K562 (cell line): ENCODE measurements at regions not wholly inside any gene's neighbourhood (a gene's known extent, or its start where the extent isn't known, plus 50 kb on each side); places are given as distances from the start of the nearest gene placed in this dataset.

Experiments used
- ATAC-seq: fragments of 200-7000 bp; cut with Tn5 transposase; 3 replicates; pipeline ENCODE4 v1.9.1; 2020; ENCODE audit warnings: moderate library complexity
- BruUV-seq: library from RNA; stranded (reverse); fragments of 400-500 nt; replicated peaks from 2 replicates; lab custom pipeline; 2021; lab: Mats Ljungman, UMichigan
- CTCF ChIA-PET: fragments of 300-600 bp; formaldehyde crosslinking; extraction: SDS; loops from one replicate; lab custom pipeline; 2021; ENCODE audit warnings: low intra/inter-chr PET ratio; lab: Yijun Ruan, JAX
- POLR2A ChIA-PET: fragments of 300-600, 350-650 bp; sonication (Branson Sonifier 250); formaldehyde crosslinking; extraction: SDS; loops from one replicate; lab custom pipeline; 2021; ENCODE audit warnings: antibody characterized with exemption, inconsistent platforms; lab: Yijun Ruan, JAX
- DNase-seq, 4 experiments: peaks; one replicate each; pipeline versions ENCODE4 v3.0.0 to v3.0.0-alpha.2; 2011 to 2018; ENCODE audit warnings: low spot score in 3 of 4, mixed read lengths in 3 of 4; ENCODE audit errors: extremely low read depth in 1 of 4
- FAIRE-seq: peaks from 2 replicates; lab custom pipeline; 2011; peaks lifted over from hg19 to GRCh38; lab: Jason Lieb, UNC
- H2AFZ ChIP-seq: 2 replicates; pipeline ENCODE4 v1.6.0; 2011; ENCODE audit warnings: low read depth, low read length, control low read depth, inconsistent platforms
- H3K27ac ChIP-seq: fragments of 200-600 bp; 3 replicates; pipeline ENCODE4 v1.8.0; 2011; ENCODE audit warnings: low read depth, mild to moderate bottlenecking, control low read depth, inconsistent platforms, low read length, moderate library complexity, mixed read lengths; ENCODE audit errors: extremely low read depth
- H3K27me3 ChIP-seq, 2 experiments: fragments of 300-600 bp in 1 of 2; 2 replicates in 1 of 2; 3 replicates in 1 of 2; pipeline versions ENCODE4 v1.6.0 to v1.8.0; 2011; ENCODE audit warnings: inconsistent platforms in 2 of 2, low read length in 2 of 2, mild to moderate bottlenecking in 1 of 2, mixed read lengths in 1 of 2, moderate library complexity in 1 of 2; ENCODE audit not compliant: control insufficient read depth in 2 of 2, insufficient read depth in 2 of 2
- H3K36me3 ChIP-seq: fragments of 300-600 bp; 3 replicates; pipeline ENCODE4 v1.8.0; 2011; ENCODE audit warnings: mild to moderate bottlenecking, low read length, inconsistent platforms; ENCODE audit not compliant: control insufficient read depth, insufficient read depth
- H3K4me1 ChIP-seq, 2 experiments: fragments of 200-600 bp in 1 of 2; replicated peaks in 1 of 2; 2 replicates in 1 of 2; 3 replicates in 1 of 2; pipeline versions ENCODE4 v1.5.1 to v1.8.0; 2011; ENCODE audit warnings: inconsistent platforms in 2 of 2, low read length in 2 of 2, mild to moderate bottlenecking in 1 of 2, mixed read lengths in 1 of 2, moderate library complexity in 1 of 2; ENCODE audit not compliant: control insufficient read depth in 2 of 2, insufficient read depth in 2 of 2
- H3K4me2 ChIP-seq: 2 replicates; pipeline ENCODE4 v1.6.1; 2011; ENCODE audit warnings: low read length, control low read depth, inconsistent platforms, mixed read lengths; ENCODE audit not compliant: insufficient read depth
- H3K4me3 ChIP-seq: fragments of 200-600 bp; sonication (generic), shearing (Covaris generic); 2 replicates; pipeline ENCODE4 v1.5.1; 2016; ENCODE audit warnings: control low read depth, inconsistent platforms
- H3K79me2 ChIP-seq: fragments of 200-600 bp; 3 replicates; pipeline ENCODE4 v1.8.0; 2011; ENCODE audit warnings: low read length, inconsistent platforms; ENCODE audit not compliant: control insufficient read depth, insufficient read depth
- H3K9ac ChIP-seq, 2 experiments: 2 replicates each; pipeline versions ENCODE4 v1.6.0 to v1.6.1; 2011; ENCODE audit warnings: low read depth in 2 of 2, low read length in 2 of 2, control low read depth in 1 of 2, inconsistent platforms in 1 of 2, mild to moderate bottlenecking in 1 of 2, mixed read lengths in 1 of 2; ENCODE audit not compliant: insufficient read depth in 1 of 2
- H3K9me1 ChIP-seq: one replicate; pipeline ENCODE4 v1.6.0; 2011; ENCODE audit warnings: inconsistent platforms, mild to moderate bottlenecking, low read length, moderate library complexity; ENCODE audit not compliant: control insufficient read depth, insufficient read depth
- H3K9me3 ChIP-seq: replicated peaks from 2 replicates; pipeline ENCODE4 v1.5.1; 2011; ENCODE audit warnings: low read depth, low read length, inconsistent platforms; ENCODE audit not compliant: control insufficient read depth, insufficient read depth
- H4K20me1 ChIP-seq: replicated peaks from 2 replicates; pipeline ENCODE4 v1.6.1; 2011; ENCODE audit warnings: low read length, inconsistent platforms, mixed read lengths; ENCODE audit not compliant: control insufficient read depth, insufficient read depth
- CCAR2 ChIP-seq: fragments of 200-400 bp; formaldehyde crosslinking; IDR thresholded peaks from 2 replicates; pipeline ENCODE4 v1.6.1; 2017; ENCODE audit warnings: mild to moderate bottlenecking, low read depth, low read length
- ETV5 ChIP-seq: sonication (generic); formaldehyde crosslinking; IDR thresholded peaks from 2 replicates; pipeline ENCODE4 v1.4.0; 2020; ENCODE audit warnings: low read depth, mild to moderate bottlenecking, missing genetic modification reagents
- HSF4 ChIP-seq: fragments of 250-450 bp; sonication (Bioruptor Pico); IDR thresholded peaks from 2 replicates; pipeline ENCODE4 v2.1.2; 2022; ENCODE audit warnings: mild to moderate bottlenecking, moderate library complexity, borderline replicate concordance
- MCM7 ChIP-seq, 2 experiments: fragments of 450-650 bp; IDR thresholded peaks; 2 replicates each; pipeline ENCODE4 v1.6.1; 2016 to 2018
- RBBP5 ChIP-seq: fragments of 200-600 bp; sonication (generic); IDR thresholded peaks from 2 replicates; pipeline ENCODE4 v1.6.1; 2012; ENCODE audit warnings: borderline replicate concordance, mild to moderate bottlenecking, low read length, control low read depth, inconsistent platforms; ENCODE audit not compliant: insufficient read depth, poor library complexity, severe bottlenecking
- ZZZ3 ChIP-seq: fragments of 450-650 bp; IDR thresholded peaks from 2 replicates; pipeline ENCODE4 v1.6.1; 2016; ENCODE audit warnings: antibody characterized with exemption, mild to moderate bottlenecking, moderate library complexity
- in situ Hi-C: fragments of 300-500 bp; cut with MboI; formaldehyde crosslinking; loops from 4 replicates; pipeline ENCODE4 v1.15.0; 2018; ENCODE audit warnings: inconsistent platforms, mixed read lengths
- intact Hi-C: fragments of 100-400 bp; cut with micrococcal nuclease; formaldehyde crosslinking; loops from 2 replicates; pipeline ENCODE4 v1.14.2; 2022
- TF ChIP-seq, protein P1 (sequence below): IDR thresholded peaks from 3 replicates; pipeline ENCODE4 v1.6.1; 2011; ENCODE audit warnings: borderline replicate concordance, mild to moderate bottlenecking, moderate library complexity; ENCODE audit not compliant: insufficient read length; ENCODE audit errors: extremely low read depth

GRCh38 chr13:73228546-73228945 is 169.7 kb downstream of the KLF5 start:
- in situ Hi-C loops, result no loop called here
- ChIA-PET POLR2A (no interaction called here), CTCF (no interaction called here)

More at GRCh38 chr13:73228546-73228945, 169.7 kb downstream of the KLF5 start:
- H3K4me2 ChIP-seq, result no peak overlapping the region
- no peaks in the 10 kb centered on the region for H3K4me1 ChIP-seq
- H4K20me1 ChIP-seq, result no peaks in the 10 kb centered on the region
- H3K4me3 ChIP-seq, result no peak overlapping the region
- H3K9ac ChIP-seq, result no peak overlapping the region
- H3K9me3 ChIP-seq, result no peaks in the 10 kb centered on the region
- no peak overlapping the region for H2AFZ ChIP-seq
- DNase-seq (no peak), FAIRE-seq (no peak), ATAC-seq (no peak)
- no peaks in the 10 kb centered on the region for H3K36me3 ChIP-seq
- H3K27me3 ChIP-seq, result no peaks in the 10 kb centered on the region
- BruUV-seq, result no TSS peak
- intact Hi-C loops, result no loop called here
- no peaks in the 10 kb centered on the region for H3K9me1 ChIP-seq
- no peaks in the 10 kb centered on the region for H3K79me2 ChIP-seq
- TF ChIP-seq ZZZ3 (no peak), MCM7 (IDR thresholded peaks at IDR 0.05) (no peak), ETV5 (CRISPR knock-in tag) (no peak), RBBP5 (no peak), CCAR2 (no peak), HSF4 (CRISPR knock-in tag) (no peak)
- TF ChIP-seq, protein P1, sequence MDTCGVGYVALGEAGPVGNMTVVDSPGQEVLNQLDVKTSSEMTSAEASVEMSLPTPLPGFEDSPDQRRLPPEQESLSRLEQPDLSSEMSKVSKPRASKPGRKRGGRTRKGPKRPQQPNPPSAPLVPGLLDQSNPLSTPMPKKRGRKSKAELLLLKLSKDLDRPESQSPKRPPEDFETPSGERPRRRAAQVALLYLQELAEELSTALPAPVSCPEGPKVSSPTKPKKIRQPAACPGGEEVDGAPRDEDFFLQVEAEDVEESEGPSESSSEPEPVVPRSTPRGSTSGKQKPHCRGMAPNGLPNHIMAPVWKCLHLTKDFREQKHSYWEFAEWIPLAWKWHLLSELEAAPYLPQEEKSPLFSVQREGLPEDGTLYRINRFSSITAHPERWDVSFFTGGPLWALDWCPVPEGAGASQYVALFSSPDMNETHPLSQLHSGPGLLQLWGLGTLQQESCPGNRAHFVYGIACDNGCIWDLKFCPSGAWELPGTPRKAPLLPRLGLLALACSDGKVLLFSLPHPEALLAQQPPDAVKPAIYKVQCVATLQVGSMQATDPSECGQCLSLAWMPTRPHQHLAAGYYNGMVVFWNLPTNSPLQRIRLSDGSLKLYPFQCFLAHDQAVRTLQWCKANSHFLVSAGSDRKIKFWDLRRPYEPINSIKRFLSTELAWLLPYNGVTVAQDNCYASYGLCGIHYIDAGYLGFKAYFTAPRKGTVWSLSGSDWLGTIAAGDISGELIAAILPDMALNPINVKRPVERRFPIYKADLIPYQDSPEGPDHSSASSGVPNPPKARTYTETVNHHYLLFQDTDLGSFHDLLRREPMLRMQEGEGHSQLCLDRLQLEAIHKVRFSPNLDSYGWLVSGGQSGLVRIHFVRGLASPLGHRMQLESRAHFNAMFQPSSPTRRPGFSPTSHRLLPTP, result no peak
- no peak overlapping the region for H3K27ac ChIP-seq
